ENCODE measurements at regions not wholly inside any gene's neighbourhood (a gene's known extent, or its start where the extent isn't known, plus 50 kb on each side); places are given as distances from the start of the nearest gene placed in this dataset.

DNA sequence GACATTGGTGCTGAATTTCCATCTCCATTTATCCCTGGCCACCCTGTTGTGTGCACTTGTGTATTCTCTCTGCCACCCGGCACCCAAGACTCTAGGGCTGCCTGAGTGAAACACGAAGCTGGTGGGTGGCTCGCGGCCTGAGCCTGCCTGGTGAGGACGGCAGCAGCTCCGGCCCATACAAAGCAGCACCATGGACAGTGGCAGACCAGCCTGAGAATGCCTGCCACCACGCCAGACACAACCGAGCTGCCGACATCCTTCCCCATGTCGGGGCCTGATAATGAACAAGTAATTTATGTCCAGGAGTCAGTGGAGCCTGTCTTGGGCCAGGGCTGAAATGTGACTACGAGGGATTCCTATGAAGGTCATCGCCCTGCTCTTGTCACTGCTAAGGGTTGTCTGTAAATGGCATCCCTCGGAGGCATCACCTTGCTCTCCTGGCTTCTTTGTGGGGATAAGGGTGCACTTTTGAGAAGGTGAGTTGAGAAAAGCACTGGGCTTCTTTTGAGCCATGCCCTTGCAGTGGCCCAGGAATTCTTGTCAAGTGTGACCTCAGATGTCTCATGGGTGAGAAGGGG lies 175.7 kb downstream of the MELK start (continued):
- TF ChIP-seq, protein P1, sequence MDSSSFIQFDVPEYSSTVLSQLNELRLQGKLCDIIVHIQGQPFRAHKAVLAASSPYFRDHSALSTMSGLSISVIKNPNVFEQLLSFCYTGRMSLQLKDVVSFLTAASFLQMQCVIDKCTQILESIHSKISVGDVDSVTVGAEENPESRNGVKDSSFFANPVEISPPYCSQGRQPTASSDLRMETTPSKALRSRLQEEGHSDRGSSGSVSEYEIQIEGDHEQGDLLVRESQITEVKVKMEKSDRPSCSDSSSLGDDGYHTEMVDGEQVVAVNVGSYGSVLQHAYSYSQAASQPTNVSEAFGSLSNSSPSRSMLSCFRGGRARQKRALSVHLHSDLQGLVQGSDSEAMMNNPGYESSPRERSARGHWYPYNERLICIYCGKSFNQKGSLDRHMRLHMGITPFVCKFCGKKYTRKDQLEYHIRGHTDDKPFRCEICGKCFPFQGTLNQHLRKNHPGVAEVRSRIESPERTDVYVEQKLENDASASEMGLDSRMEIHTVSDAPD (CRISPR knock-in tag; IDR thresholded peaks at IDR 0.05) = peak; percentile 26; the same call in 1 of the 2 replicates
- TF ChIP-seq EED (CRISPR knock-in tag; IDR thresholded peaks at IDR 0.05) = no peak
- TF ChIP-seq ADNP (CRISPR knock-in tag; IDR thresholded peaks at IDR 0.05) = no peak
- TF ChIP-seq ZFP90 (CRISPR knock-in tag; IDR thresholded peaks at IDR 0.05; ENCODE audit: borderline replicate concordance) = peak; percentile 50; the same call in 1 of the 2 replicates
- no peak for TF ChIP-seq ZNF83 (CRISPR knock-in tag; IDR thresholded peaks at IDR 0.05; ENCODE audit: borderline replicate concordance)
- TF ChIP-seq, protein P2, sequence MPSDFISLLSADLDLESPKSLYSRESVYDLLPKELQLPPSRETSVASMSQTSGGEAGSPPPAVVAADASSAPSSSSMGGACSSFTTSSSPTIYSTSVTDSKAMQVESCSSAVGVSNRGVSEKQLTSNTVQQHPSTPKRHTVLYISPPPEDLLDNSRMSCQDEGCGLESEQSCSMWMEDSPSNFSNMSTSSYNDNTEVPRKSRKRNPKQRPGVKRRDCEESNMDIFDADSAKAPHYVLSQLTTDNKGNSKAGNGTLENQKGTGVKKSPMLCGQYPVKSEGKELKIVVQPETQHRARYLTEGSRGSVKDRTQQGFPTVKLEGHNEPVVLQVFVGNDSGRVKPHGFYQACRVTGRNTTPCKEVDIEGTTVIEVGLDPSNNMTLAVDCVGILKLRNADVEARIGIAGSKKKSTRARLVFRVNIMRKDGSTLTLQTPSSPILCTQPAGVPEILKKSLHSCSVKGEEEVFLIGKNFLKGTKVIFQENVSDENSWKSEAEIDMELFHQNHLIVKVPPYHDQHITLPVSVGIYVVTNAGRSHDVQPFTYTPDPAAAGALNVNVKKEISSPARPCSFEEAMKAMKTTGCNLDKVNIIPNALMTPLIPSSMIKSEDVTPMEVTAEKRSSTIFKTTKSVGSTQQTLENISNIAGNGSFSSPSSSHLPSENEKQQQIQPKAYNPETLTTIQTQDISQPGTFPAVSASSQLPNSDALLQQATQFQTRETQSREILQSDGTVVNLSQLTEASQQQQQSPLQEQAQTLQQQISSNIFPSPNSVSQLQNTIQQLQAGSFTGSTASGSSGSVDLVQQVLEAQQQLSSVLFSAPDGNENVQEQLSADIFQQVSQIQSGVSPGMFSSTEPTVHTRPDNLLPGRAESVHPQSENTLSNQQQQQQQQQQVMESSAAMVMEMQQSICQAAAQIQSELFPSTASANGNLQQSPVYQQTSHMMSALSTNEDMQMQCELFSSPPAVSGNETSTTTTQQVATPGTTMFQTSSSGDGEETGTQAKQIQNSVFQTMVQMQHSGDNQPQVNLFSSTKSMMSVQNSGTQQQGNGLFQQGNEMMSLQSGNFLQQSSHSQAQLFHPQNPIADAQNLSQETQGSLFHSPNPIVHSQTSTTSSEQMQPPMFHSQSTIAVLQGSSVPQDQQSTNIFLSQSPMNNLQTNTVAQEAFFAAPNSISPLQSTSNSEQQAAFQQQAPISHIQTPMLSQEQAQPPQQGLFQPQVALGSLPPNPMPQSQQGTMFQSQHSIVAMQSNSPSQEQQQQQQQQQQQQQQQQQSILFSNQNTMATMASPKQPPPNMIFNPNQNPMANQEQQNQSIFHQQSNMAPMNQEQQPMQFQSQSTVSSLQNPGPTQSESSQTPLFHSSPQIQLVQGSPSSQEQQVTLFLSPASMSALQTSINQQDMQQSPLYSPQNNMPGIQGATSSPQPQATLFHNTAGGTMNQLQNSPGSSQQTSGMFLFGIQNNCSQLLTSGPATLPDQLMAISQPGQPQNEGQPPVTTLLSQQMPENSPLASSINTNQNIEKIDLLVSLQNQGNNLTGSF (CRISPR knock-in tag; IDR thresholded peaks at IDR 0.05) = peak; percentile 82; the same call in 1 of the 2 replicates
- TF ChIP-seq CEBPB (IDR thresholded peaks at IDR 0.05; ENCODE audit: borderline replicate concordance, low read depth, low read length) = no peak
- no peak for TF ChIP-seq SETDB1 (CRISPR knock-in tag; IDR thresholded peaks at IDR 0.05; ENCODE audit: borderline replicate concordance)
- TF ChIP-seq, protein P3, sequence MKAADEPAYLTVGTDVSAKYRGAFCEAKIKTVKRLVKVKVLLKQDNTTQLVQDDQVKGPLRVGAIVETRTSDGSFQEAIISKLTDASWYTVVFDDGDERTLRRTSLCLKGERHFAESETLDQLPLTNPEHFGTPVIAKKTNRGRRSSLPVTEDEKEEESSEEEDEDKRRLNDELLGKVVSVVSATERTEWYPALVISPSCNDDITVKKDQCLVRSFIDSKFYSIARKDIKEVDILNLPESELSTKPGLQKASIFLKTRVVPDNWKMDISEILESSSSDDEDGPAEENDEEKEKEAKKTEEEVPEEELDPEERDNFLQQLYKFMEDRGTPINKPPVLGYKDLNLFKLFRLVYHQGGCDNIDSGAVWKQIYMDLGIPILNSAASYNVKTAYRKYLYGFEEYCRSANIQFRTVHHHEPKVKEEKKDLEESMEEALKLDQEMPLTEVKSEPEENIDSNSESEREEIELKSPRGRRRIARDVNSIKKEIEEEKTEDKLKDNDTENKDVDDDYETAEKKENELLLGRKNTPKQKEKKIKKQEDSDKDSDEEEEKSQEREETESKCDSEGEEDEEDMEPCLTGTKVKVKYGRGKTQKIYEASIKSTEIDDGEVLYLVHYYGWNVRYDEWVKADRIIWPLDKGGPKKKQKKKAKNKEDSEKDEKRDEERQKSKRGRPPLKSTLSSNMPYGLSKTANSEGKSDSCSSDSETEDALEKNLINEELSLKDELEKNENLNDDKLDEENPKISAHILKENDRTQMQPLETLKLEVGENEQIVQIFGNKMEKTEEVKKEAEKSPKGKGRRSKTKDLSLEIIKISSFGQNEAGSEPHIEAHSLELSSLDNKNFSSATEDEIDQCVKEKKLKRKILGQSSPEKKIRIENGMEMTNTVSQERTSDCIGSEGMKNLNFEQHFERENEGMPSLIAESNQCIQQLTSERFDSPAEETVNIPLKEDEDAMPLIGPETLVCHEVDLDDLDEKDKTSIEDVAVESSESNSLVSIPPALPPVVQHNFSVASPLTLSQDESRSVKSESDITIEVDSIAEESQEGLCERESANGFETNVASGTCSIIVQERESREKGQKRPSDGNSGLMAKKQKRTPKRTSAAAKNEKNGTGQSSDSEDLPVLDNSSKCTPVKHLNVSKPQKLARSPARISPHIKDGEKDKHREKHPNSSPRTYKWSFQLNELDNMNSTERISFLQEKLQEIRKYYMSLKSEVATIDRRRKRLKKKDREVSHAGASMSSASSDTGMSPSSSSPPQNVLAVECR (CRISPR knock-in tag; IDR thresholded peaks at IDR 0.05; ENCODE audit: borderline replicate concordance) = no peak; the same call in 1 of the 2 replicates
- TF ChIP-seq, protein P4, sequence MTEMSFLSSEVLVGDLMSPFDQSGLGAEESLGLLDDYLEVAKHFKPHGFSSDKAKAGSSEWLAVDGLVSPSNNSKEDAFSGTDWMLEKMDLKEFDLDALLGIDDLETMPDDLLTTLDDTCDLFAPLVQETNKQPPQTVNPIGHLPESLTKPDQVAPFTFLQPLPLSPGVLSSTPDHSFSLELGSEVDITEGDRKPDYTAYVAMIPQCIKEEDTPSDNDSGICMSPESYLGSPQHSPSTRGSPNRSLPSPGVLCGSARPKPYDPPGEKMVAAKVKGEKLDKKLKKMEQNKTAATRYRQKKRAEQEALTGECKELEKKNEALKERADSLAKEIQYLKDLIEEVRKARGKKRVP (CRISPR knock-in tag; IDR thresholded peaks at IDR 0.05) = no peak
- TF ChIP-seq STAT5B (CRISPR knock-in tag; IDR thresholded peaks at IDR 0.05) = 0 out of 2 replicates have a peak, but pooled peaks have one; percentile 88
- TF ChIP-seq TP53 (CRISPR knock-in tag; conservative IDR thresholded peaks at IDR 0.05) = no peak
- TF ChIP-seq SNAPC2 (CRISPR knock-in tag; IDR thresholded peaks at IDR 0.05) = no peak
- no peak for TF ChIP-seq MBNL3 (CRISPR knock-in tag; conservative IDR thresholded peaks at IDR 0.05)
- TF ChIP-seq ZBTB42 (CRISPR knock-in tag; IDR thresholded peaks at IDR 0.05) = no peak
- TF ChIP-seq ZNF605 (CRISPR knock-in tag; IDR thresholded peaks at IDR 0.05) = peak; percentile 78
- no peak for TF ChIP-seq ZBTB7B (CRISPR knock-in tag; IDR thresholded peaks at IDR 0.05)
- TF ChIP-seq, protein P5, sequence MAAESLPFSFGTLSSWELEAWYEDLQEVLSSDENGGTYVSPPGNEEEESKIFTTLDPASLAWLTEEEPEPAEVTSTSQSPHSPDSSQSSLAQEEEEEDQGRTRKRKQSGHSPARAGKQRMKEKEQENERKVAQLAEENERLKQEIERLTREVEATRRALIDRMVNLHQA (CRISPR knock-in tag; IDR thresholded peaks at IDR 0.05) = no peak
